IPS DF 6.9 (cell line): ENCODE measurements at regions not wholly inside any gene's neighbourhood (a gene's known extent, or its start where the extent isn't known, plus 50 kb on each side); places are given as distances from the start of the nearest gene placed in this dataset.
"Not testable (repeated sequence)": the region's sequence is repeated elsewhere in the genome, so short reads cannot be mapped to it uniquely, and the experiment has no call there.

Experiments used
- DNase-seq: peaks from one replicate; pipeline ENCODE4 v3.0.0-alpha.2; 2013; ENCODE audit warnings: low read depth, low spot score
- H3K27ac ChIP-seq: one replicate; pipeline ENCODE4 v1.5.1; 2013; ENCODE audit warnings: low read length, control low read depth
- H3K27me3 ChIP-seq: 2 replicates; pipeline ENCODE4 v1.6.1; 2013; ENCODE audit warnings: mild to moderate bottlenecking, low read length; ENCODE audit not compliant: control insufficient read depth, insufficient read depth
- H3K36me3 ChIP-seq: 2 replicates; pipeline ENCODE4 v1.6.1; 2013; ENCODE audit warnings: low read length; ENCODE audit not compliant: control insufficient read depth, insufficient read depth
- H3K4me1 ChIP-seq: 2 replicates; pipeline ENCODE4 v1.6.1; 2013; ENCODE audit warnings: low read length; ENCODE audit not compliant: control insufficient read depth, insufficient read depth
- H3K4me3 ChIP-seq: 2 replicates; pipeline ENCODE4 v1.5.1; 2013; ENCODE audit warnings: mild to moderate bottlenecking, low read length
- H3K9me3 ChIP-seq: 2 replicates; pipeline ENCODE4 v1.6.1; 2013; ENCODE audit warnings: low read length, inconsistent platforms; ENCODE audit not compliant: control insufficient read depth, insufficient read depth
- WGBS: extraction: QIAGEN DNeasy Blood & Tissue Kit; methylation state at CpG from one replicate; pipeline ENCODE4 v1.1.7; 2013; ENCODE audit warnings: mixed read lengths, missing lambda C conversion rate; ENCODE audit not compliant: insufficient read length, insufficient coverage; 5-methylcytosine and 5-hydroxymethylcytosine counted together

DNA sequence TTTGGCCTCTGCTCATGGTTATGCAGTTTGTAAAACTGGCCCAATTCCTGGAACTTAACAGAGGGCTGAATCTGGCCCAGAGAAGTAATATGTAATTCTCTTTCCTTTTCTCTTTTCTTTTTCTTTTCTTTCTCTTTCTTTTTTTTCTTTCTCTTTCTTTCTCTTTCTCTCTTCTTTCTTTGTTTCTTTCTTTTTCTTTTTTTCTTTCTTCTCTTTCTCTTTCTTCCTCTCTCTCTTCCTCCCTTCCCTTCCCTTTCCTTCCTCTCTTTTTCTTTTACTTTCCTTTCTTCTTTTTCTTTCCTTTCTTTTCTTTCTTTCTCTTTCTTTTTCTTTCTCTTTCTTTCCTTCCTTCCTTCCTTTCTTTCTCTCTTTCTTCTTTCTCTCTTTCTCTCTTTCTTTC, 88.8 kb upstream of the SLITRK5 start:
- Histone ChIP-seq H3K9me3 (no peaks in the 10 kb centered on the region), H3K4me1 (no peaks in the 10 kb centered on the region), H3K36me3 (no peaks in the 10 kb centered on the region), H3K27me3 (no peaks in the 10 kb centered on the region), H3K27ac (no peak overlapping the region), H3K4me3 (no peak overlapping the region)
- DNase-seq, result no peak

GRCh38 chr13:87590518-87590917, 80.7 kb upstream of the SLITRK5 start:
- Histone ChIP-seq H3K27ac (no peak overlapping the region), H3K4me1 (no peaks in the 10 kb centered on the region), H3K27me3 (no peaks in the 10 kb centered on the region), H3K9me3 (no peaks in the 10 kb centered on the region), H3K4me3 (no peak overlapping the region), H3K36me3 (no peaks in the 10 kb centered on the region)
- WGBS, result no CpG with 5 or more reads among the region's 1 CpG
- no peak for DNase-seq

DNA sequence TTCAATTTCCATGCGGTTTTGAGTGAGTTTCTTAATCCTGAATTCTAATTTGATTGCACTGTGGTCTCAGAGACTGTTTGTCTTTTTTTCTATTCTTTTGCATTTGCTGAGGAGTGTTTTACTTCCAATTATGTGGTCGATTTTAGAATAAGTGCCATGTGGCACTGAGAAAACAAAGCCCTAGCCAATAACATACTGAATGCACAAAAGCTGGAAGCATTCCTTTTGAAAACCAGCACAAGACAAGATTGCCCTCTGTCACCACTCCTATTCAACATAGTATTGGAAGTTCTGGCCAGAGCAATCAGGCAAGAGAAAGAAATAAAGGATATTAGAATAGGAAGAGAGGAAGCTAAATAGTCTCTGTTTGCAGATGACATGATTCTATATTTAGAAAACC, 66.7 kb upstream of the SLITRK5 start:
- no CpG with 5 or more reads among the region's 2 CpGs for WGBS
- not testable (repeated sequence) for H3K9me3 ChIP-seq, H3K27ac ChIP-seq, H3K4me3 ChIP-seq, H3K27me3 ChIP-seq, H3K36me3 ChIP-seq, H3K4me1 ChIP-seq, DNase-seq

GRCh38 chr13:87607266-87607665, 63.9 kb upstream of the SLITRK5 start:
- Histone ChIP-seq H3K4me1 (no peaks in the 10 kb centered on the region), H3K9me3 (no peaks in the 10 kb centered on the region), H3K4me3 (no peak overlapping the region), H3K27ac (no peak overlapping the region), H3K36me3 (no peaks in the 10 kb centered on the region), H3K27me3 (no peaks in the 10 kb centered on the region)
- no CpG with 5 or more reads among the region's 2 CpGs for WGBS
- no peak for DNase-seq

- H3K4me1 ChIP-seq, result no peaks in the 10 kb centered on the region
- DNase-seq, result no peak
- H3K4me3 ChIP-seq, result no peak overlapping the region
- H3K9me3 ChIP-seq, result no peaks in the 10 kb centered on the region
- H3K27me3 ChIP-seq, result no peaks in the 10 kb centered on the region
- no peak overlapping the region for H3K27ac ChIP-seq
- WGBS, result no CpG with 5 or more reads among the region's 2 CpGs
- H3K36me3 ChIP-seq, result no peaks in the 10 kb centered on the region
Measured at GRCh38 chr13:87614276-87614675, 56.9 kb upstream of the SLITRK5 start.
